NK-92 (cell line): ENCODE measurements at regions not wholly inside any gene's neighbourhood (a gene's known extent, or its start where the extent isn't known, plus 50 kb on each side); places are given as distances from the start of the nearest gene placed in this dataset.

Experiments
- DNase-seq: peaks from one replicate; lab custom pipeline; 2025; ENCODE audit not compliant: unreplicated experiment; lab: John Stamatoyannopoulos, UW

DNA sequence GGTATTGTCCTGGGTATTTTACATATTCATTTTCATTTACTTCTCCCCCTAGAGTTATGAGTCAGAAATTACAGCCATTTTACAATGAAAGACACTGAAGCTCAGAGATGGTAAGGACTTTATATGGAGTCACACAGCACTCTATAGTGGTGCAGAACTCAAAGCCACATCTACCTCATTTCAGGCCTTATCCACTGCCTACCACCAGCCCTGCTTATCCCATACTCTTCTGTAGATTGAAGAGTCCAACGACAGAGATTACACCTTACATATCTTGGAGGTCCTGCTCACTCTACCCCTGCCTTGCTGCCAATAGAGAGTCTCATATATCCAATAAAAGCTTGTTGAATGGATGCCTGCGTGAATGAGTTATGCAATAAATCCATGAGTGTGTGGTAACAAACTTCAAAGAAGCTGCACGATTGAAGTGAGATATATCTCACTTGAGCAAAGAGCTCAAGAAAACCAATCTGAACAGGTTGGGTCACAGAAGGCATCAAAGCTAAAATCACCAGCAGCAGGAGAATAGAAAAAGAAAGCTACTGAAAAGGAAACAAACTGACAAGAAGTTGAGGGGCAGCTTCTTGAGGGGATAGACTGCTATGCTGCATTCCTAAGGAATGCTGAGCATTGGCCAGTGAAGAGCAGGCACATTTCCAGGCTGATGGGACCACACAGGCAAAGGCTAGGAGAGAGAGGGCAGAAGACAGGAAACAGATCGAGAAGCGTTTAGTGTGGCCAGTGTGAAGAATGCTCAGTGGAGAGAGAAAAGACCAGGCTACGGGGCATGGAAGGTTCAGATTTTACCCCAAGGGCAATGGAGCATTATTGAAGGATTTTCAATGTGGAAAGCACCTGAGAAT, 585.6 kb downstream of the DHX35 start:
- no peak for DNase-seq

DNA sequence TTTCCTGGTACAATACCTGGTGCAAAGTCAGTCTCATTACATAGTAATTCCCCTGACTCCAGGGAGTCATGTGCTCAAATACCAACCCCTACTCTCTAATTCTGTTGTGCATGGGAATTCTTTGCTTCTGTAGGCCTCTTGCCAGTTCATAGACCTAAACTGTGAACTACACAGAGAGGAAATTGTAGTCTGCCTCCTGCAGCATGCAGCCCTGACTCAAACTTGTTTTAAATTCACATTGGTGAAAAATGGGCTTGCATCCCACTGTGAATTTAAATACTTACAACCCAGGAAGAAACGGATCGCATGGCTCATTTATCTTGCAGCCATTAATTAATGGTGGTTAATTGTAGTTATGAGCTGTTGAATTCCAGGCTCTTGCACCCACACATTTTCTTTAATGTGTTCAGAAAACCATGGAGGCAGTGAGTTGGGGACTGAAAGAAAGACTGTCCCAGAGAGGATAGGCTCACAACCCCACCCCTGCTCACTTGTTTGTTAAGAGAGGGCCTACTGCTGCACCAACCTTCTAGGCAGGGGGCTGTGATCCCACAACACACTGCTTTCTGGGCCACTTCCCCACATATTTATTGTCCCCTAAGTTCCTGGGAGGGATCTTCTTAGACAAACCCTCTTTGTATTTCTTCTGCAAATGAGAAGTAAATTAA, 579.1 kb downstream of the DHX35 start:
- no peak for DNase-seq

DNA sequence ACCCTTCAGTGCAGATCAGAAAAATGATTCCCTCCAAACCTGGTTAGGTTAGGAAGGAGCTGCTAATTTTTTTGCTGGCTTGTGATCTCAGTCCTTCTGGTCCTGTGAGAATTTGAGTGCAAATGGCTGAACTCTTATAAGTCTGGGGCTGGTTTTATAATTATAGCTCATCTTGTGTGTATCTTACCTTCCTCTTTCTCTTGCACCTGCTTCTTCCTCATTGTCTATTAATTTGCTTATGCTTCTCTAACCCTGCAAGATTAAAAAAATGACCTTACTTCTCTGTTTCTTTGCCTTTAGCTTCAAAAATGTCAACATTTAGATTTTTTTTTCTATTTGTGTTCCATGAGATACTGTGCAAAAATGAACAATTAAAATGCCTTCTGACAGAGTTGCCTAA, 576.2 kb downstream of the DHX35 start:
- no peak for DNase-seq

DNA sequence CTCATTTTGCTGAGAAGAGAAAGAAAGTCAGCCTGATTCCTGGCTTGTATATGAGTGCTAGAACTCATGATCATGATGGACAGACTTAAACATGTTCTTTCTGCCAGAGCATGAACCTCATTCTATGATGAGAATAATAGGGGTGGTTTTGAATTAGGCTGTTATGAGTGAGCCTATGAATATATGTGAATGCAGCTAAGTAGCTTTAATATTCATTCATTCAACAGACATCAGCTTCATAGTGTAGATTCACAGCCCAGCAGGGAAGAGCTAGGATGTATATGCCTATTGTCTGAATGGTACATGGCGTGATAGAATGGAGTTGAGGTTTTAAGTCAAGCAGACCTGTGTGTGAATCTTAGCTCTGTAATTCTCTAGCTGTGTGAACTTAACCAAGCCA, 573.2 kb downstream of the DHX35 start:
- no peak for DNase-seq

DNA sequence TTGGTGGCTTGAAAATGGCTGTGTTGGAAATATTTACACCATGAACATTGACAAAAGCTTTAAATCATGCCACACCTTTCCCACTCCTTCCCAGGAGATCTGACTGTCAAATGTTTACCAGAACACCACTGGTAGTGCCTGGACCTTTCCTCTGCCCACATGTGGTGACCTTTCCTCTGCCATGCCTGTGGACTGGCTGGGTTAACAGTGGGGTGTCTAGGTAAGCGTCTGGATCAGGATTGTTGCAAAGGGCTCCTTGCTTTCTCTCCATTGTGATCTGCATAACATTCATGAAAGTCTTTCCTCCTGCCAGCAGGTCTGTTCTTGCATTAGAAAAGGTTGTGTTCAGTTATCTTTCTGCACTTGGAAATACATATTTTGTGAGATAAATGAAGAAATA, 572.7 kb downstream of the DHX35 start:
- no peak for DNase-seq

DNA sequence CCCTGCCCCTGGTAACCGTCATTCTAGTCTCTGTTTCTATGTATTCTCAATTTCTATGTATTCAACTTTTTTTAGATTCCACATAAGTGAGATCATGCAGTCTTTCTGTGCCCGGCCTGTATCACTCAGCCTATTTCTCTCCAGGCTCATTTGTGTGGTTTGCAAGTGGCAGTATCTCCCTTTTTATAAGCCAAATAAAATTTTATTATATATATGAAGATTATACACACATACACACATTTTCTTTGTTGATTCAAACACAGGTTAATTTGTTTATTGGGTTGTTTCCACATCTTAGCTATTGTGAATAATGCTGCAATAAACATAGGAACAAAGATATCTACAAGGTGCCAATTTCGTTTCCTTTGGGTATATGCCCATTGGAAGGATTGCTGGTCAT, 571.7 kb downstream of the DHX35 start:
- no peak for DNase-seq

DNA sequence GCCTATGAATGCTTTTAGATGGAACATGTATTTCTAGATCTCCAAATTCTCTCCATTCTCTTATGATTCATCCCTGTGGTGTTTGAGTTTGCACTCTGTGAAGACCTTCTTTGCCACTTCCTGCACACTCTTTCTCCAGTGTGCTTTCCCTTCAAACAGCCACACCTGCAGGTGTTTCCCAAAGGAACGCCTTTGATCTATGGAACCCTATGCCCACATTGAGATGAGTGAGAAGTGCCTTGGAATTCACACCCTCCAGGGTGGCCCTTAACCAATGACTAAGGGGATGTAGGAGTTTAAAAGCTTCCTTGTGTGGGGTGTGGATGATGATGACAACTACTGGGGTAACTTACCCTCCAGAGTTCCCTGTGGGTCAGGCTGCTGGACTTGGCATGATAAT, 570.1 kb downstream of the DHX35 start:
- no peak for DNase-seq

DNA sequence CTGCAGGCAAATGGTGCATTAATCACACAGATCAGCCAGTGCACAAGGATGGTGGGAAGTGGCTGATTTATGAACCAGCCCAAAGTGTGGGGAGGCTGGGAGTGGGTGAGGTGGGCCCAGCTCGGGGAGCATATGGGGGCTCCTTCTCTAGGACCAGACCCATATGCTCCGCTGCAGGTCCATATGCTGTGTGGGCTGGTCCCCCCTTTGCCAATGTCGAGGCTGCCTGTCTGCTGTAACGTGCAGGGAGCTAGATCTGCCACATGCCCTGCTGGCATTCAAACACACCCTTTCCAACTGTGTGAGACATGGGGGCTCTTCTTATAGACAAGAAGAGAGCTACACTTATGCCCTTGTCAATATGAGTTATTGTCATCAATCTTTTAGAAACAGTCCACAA, 566.3 kb downstream of the DHX35 start:
- no peak for DNase-seq

DNA sequence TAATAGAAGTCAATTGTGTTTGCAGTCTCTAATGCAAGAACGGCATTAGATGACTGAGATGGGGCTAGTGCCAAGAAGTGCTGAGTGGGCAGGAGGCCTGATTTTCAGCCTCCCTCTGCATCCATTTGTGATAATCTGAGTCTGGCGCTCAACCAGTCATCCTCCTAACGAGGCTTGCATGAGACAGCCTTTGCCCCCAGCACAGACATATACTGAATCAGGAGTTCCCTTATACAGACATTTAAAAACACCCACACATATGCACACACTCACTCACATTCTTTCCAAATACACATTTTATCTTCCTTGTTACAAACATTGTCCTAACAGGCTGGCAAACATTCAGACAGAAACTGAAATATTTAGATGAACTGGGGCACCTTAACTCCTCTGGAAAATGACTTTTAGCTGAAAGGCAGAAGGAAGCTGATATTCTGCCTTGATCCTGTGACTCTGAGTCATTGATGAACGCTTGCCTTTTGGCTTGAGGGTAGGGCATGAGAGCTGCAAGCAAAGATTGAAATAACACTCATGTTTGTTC, 562.3 kb downstream of the DHX35 start:
- DNase-seq: no peak

DNA sequence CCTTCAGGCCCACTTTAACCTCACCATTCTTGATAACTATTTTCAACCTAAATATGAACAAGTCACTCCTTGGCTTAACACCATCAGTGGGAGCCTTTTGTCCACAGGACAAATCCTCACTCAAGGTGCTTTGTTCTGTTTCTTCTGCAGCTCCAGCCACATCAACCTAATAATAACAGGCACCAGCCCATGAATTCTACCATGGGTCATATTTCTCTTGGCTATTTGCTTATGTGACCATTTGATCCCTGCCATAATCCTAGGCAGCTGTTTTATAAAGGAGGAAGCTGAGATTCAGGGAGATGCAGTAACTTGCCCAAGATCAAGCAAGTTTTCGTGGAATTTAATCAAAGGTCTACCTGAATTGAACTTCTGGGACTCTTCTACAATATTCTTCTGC, 561.3 kb downstream of the DHX35 start:
- no peak for DNase-seq

DNA sequence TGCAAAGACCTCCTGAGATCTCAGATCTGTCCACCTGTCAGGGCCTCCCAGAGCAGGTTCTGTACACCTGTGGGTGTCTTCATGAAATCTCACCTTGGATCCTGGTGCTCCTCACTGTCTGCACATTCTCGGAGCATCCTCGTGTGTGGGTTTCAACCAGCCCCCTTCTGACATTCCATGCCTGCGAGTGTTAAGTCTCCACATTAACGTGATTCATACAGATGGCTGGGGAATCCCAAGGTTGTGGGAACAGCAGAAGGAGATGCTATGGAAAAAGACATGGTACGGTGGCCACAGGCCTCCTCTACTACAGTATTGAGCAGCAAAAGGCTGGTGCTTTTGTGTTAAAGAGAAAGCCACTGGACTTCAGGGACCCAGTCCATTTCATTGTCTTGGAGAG, 556.5 kb downstream of the DHX35 start:
- no peak for DNase-seq

DNA sequence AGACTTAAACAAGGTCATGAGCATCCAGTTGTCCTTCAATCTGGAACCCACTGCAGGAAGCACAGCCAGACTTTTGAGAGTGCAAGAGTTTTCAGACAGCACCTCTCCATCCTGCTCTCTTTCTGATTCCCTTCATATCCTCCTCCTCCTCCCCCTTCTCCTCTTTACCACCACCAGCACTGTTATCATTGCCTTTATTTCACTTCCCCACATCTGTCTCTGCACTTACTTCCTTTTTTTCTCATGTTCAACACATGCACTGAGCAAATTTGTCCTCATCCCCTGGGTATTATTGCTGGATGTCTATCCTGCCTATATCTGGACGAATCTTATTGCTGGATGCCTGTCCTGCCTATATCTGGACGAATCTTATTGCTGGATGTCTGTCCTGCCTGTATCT, 554.8 kb downstream of the DHX35 start:
- no peak for DNase-seq

DNA sequence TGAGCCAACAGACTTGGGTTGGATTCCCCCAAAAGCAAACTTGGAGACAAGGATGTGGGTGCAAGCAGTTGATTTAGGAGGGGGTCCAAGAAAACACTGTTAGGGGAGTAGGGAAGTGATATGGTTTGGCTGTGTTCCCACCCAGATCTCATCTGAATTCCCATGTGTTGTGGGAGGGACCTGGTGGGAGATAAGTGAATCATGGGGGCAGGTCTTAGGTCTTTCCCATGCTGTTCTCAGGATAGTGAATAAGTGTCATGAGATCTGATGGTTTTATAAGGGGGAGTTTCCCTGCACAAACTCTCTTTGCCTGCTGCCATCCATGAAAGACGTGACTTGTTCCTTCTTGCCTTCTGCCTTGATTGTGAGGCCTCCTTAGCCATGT, 542.6 kb downstream of the DHX35 start:
- DNase-seq: no peak

DNA sequence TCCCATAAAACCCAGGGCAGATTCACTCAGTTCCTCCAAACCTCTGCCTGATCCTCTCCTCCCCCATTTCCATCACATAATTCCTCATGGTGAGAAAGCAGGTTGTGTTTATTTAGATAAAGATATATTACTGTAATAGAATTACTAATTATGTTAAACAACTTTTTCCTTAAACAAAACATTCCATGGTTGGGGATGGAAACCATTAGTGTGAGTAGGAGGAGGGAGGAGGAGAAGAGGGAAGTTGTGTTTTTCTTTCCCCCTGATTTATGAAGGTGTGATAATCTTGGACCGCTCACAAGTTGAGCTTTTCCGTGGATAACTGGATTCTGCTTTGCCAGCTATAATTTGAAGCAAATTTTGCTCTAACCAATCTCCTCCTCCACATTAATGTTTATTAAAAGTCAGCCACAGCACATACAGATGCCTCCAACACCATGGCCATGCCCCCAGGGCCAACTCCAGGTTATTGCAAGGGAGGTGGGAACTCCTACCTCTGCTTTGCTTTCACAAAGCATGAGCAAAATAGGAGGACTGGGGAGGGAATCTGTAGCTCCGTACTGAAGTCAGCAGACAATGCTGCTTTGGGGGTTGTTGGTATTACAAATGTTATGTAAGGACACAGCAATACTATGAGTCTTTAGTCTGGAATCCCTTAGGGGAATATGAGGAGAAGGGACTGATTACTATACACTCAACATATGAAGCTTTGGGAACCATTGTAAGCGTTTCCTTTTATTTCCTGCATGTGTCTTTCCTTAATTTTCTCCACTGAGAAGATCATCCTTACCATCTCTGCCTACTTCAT, 542.0 kb downstream of the DHX35 start:
- DNase-seq: no peak

DNA sequence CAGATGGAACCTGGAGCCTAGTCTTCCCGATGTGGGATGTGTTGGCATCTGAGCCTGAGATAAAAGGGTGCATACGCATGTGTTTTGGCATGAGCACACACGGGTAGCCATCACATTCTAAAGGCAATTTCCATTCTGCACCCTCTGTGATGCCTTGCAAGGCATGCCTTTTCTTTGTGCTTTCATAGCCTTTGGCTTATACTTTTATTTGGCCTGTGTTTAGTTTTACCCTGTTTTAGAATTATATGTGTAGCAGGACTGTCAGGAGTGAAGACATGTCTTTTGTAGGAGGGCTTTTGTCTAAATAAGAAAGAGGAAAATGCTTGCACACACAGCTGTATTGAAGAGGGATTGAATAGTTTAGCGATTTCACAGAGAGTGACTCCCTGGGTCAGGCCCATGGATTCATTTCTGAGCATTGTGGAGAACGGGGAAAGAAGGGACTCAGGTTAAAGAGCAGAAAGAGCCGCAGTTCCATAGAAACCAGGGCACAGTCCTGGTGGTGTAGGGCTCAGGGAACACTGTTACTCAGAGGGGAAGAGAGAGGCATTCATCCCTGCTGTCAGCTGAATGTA, 530.2 kb downstream of the DHX35 start:
- no peak for DNase-seq

DNA sequence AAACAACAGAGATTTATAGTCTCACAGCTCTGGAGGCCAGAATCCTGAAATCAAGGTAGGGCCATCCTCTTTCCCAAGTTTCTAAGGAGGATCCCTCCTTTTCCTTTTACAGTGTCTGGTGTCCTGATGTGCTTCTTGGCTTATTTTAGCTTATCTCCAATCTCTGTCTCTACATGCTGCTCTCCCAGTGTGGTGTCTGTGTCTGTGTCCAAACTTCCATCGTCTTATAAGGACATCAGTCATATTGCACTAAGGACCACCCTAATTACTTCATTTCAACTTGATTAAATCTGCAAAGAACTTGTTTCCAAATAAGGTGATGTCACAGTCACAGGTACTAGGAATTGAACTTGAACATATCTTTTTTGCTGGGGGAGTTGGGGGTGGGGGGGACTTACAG, 529.6 kb downstream of the DHX35 start:
- no peak for DNase-seq

DNA sequence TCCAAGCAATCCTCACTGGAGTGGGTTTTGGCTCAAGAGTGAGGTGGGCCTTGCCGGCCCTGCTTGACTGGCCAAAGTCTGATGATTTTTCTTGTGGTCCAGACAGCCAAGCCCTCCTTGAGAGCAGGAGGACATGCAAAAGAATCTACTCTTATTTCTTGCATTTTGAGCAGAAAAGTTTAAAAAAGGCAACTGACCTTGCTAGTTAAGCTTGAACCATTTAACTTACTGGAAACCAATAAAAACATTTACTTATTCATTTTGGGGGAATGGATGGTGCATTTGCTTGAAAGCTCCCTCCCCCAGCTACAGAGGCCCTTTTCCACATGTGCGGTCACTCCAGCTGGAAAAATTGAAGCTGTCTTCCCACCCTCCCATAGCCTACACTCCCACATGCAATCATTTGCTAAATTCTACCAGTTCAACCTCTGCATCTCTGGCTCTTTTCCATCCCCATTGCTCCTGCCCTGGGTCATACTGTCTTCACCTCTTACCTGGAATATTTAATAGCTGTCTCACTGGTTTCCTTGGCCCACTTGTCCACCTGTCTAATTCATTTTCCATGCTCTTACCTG, 527.9 kb downstream of the DHX35 start:
- DNase-seq: no peak

DNA sequence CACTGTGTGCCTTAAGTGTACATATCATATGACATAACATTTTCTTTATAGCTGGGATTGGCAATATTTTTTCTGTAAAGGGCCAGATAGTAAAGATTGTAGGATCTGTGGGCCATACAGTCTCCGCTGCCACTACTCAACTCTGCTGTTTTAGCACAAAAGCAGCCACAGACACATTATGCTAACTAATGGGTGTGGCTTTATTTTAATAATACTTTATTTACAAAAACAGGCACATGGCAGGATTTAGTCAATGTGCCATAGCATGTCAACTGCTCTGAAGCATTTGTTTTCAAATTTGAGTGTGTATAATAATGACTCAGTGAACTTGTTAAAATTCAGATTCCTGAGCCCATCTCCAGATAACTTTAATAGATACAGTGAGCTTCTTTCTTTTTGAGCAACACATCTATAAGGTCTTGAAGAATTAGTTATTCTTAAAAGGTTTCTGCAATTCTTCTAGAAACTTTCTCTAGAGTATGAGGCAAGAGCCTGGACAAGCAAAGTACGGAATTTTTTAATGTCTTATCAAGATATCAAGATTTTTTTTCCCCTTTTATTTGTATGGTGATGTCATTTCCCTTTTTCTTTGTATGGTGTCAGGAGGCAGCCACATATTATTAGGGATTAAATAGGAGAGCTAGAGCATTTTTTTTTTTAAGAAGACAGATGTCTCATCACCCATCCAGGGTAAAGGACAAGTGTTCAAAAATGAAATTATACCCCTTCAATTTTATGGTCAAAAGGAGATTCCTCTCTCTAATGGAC, 518.3 kb downstream of the DHX35 start:
- no peak for DNase-seq

DNA sequence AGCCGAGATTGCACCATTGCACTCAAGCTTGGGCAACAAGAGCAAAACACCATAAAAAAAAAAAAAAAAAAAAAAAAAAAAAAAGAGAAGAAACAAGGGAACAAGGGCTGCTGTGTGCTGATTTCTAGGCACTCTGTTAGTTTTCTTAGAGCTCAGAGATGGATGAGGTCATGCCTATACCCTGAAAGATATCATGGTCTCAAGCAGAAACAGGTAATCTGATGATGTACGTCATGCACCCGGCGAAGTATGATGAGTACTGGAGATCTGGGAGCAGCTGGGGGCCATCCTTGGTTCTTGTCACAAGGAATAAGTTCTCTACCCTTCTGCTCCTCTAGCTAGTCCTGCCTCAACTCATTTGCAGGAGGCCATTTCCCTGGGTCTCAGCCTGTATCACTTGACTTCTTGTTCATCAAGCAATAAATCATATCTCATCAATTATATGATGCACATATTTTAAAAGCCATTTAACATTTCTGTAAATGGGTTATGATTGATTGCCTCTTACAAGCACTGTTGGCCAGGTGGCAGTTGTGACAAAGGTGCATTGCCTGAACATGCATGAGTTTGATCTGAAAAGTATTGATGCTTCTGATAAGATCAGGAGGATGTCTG, 517.2 kb downstream of the DHX35 start:
- DNase-seq: no peak

DNA sequence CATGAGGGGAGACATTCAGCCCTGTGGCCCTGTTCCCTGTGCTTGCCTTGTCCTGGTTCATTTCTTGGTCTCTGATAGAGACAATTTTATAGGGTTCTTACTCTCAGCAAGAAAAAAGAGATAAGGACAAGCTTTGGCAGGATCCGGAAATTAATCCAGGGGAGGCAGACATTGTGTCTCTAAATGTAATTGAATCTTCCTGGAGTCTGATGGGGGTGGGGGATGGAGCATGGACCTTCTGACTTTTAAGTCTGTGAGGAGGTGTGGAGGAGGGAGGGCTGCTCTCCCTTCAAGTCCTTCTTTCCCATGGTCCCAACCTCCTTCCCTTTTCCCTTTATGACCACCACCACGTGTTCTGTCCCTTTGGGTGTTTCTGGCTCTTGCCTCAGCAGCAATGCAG, 512.7 kb downstream of the DHX35 start:
- no peak for DNase-seq
